ENCODE measurements at regions not wholly inside any gene's neighbourhood (a gene's known extent, or its start where the extent isn't known, plus 50 kb on each side); places are given as distances from the start of the nearest gene placed in this dataset.
"Not testable (repeated sequence)": the region's sequence is repeated elsewhere in the genome, so short reads cannot be mapped to it uniquely, and the experiment has no call there.

GRCh38 chr13:88824218-88824617 lies 1153.0 kb downstream of the SLITRK5 start:
- Histone ChIP-seq H3K36me3 (ENCODE audit: control insufficient read depth, insufficient read depth, low read length) (no peaks in the 10 kb centered on the region), H3K9me3 (ENCODE audit: control insufficient read depth, low read length) (no peaks in the 10 kb centered on the region), H3K27me3 (replicated peaks; ENCODE audit: control insufficient read depth, insufficient read depth, low read length, poor library complexity, severe bottlenecking) (no peaks in the 10 kb centered on the region), H3K4me3 (ENCODE audit: insufficient read depth, low read depth, low read length, poor library complexity, severe bottlenecking) (no peak overlapping the region), H3K27ac (ENCODE audit: insufficient read depth, low read length, poor library complexity, severe bottlenecking) (no peak overlapping the region), H3K4me1 (ENCODE audit: control insufficient read depth, insufficient read depth, low read length, poor library complexity, severe bottlenecking) (no peaks in the 10 kb centered on the region)
- no peak for DNase-seq

- no peaks in the 10 kb centered on the region for H3K27me3 ChIP-seq (replicated peaks; ENCODE audit: control insufficient read depth, insufficient read depth, low read length, poor library complexity, severe bottlenecking)
- no peaks in the 10 kb centered on the region for H3K9me3 ChIP-seq (ENCODE audit: control insufficient read depth, low read length)
- no peaks in the 10 kb centered on the region for H3K4me1 ChIP-seq (ENCODE audit: control insufficient read depth, insufficient read depth, low read length, poor library complexity, severe bottlenecking)
- no peak for DNase-seq
- no peak overlapping the region for H3K27ac ChIP-seq (ENCODE audit: insufficient read depth, low read length, poor library complexity, severe bottlenecking)
- no peaks in the 10 kb centered on the region for H3K36me3 ChIP-seq (ENCODE audit: control insufficient read depth, insufficient read depth, low read length)
- H3K4me3 ChIP-seq (ENCODE audit: insufficient read depth, low read depth, low read length, poor library complexity, severe bottlenecking) = no peak overlapping the region
These were observed 1168.9 kb downstream of the SLITRK5 start for GRCh38 chr13:88840085-88840484.

- H3K36me3 ChIP-seq (ENCODE audit: control insufficient read depth, insufficient read depth, low read length); H3K9me3 ChIP-seq (ENCODE audit: control insufficient read depth, low read length); H3K27me3 ChIP-seq (replicated peaks; ENCODE audit: control insufficient read depth, insufficient read depth, low read length, poor library complexity, severe bottlenecking); DNase-seq; H3K4me3 ChIP-seq (ENCODE audit: insufficient read depth, low read depth, low read length, poor library complexity, severe bottlenecking); H3K4me1 ChIP-seq (ENCODE audit: control insufficient read depth, insufficient read depth, low read length, poor library complexity, severe bottlenecking); H3K27ac ChIP-seq (ENCODE audit: insufficient read depth, low read length, poor library complexity, severe bottlenecking): not testable (repeated sequence)
These were observed 1181.1 kb downstream of the SLITRK5 start for GRCh38 chr13:88852293-88852692.

- H3K4me1 ChIP-seq (ENCODE audit: control insufficient read depth, insufficient read depth, low read length, poor library complexity, severe bottlenecking) = no peaks in the 10 kb centered on the region
- no peaks in the 10 kb centered on the region for H3K27me3 ChIP-seq (replicated peaks; ENCODE audit: control insufficient read depth, insufficient read depth, low read length, poor library complexity, severe bottlenecking)
- H3K9me3 ChIP-seq (ENCODE audit: control insufficient read depth, low read length) = no peaks in the 10 kb centered on the region
- H3K27ac ChIP-seq (ENCODE audit: insufficient read depth, low read length, poor library complexity, severe bottlenecking) = no peak overlapping the region
- no peak overlapping the region for H3K4me3 ChIP-seq (ENCODE audit: insufficient read depth, low read depth, low read length, poor library complexity, severe bottlenecking)
- no peak for DNase-seq
- no peaks in the 10 kb centered on the region for H3K36me3 ChIP-seq (ENCODE audit: control insufficient read depth, insufficient read depth, low read length)
These were observed 1186.1 kb downstream of the SLITRK5 start for GRCh38 chr13:88857256-88857655.

GRCh38 chr13:88862095-88862620 lies 1191.0 kb downstream of the SLITRK5 start:
- H3K9me3 ChIP-seq (ENCODE audit: control insufficient read depth, low read length) = no peaks in the 10 kb centered on the region
- H3K27ac ChIP-seq (ENCODE audit: insufficient read depth, low read length, poor library complexity, severe bottlenecking) = no peak overlapping the region
- no peak overlapping the region for H3K4me3 ChIP-seq (ENCODE audit: insufficient read depth, low read depth, low read length, poor library complexity, severe bottlenecking)
- no peaks in the 10 kb centered on the region for H3K27me3 ChIP-seq (replicated peaks; ENCODE audit: control insufficient read depth, insufficient read depth, low read length, poor library complexity, severe bottlenecking)
- H3K4me1 ChIP-seq (ENCODE audit: control insufficient read depth, insufficient read depth, low read length, poor library complexity, severe bottlenecking) = no peaks in the 10 kb centered on the region
- DNase-seq = no peak
- H3K36me3 ChIP-seq (ENCODE audit: control insufficient read depth, insufficient read depth, low read length) = no peaks in the 10 kb centered on the region

- no peaks in the 10 kb centered on the region for H3K4me1 ChIP-seq (ENCODE audit: control insufficient read depth, insufficient read depth, low read length, poor library complexity, severe bottlenecking)
- no peak for DNase-seq
- H3K4me3 ChIP-seq (ENCODE audit: insufficient read depth, low read depth, low read length, poor library complexity, severe bottlenecking) = no peak overlapping the region
- H3K9me3 ChIP-seq (ENCODE audit: control insufficient read depth, low read length) = no peaks in the 10 kb centered on the region
- no peaks in the 10 kb centered on the region for H3K36me3 ChIP-seq (ENCODE audit: control insufficient read depth, insufficient read depth, low read length)
- no peak overlapping the region for H3K27ac ChIP-seq (ENCODE audit: insufficient read depth, low read length, poor library complexity, severe bottlenecking)
- H3K27me3 ChIP-seq (replicated peaks; ENCODE audit: control insufficient read depth, insufficient read depth, low read length, poor library complexity, severe bottlenecking) = no peaks in the 10 kb centered on the region
These were observed 1191.9 kb downstream of the SLITRK5 start for GRCh38 chr13:88863116-88863515.

- H3K27ac ChIP-seq (ENCODE audit: insufficient read depth, low read length, poor library complexity, severe bottlenecking) = no peak overlapping the region
These were observed 1195.0 kb downstream of the SLITRK5 start for GRCh38 chr13:88866195-88866594.

GRCh38 chr13:88883741-88884140 lies 1212.6 kb downstream of the SLITRK5 start:
- Histone ChIP-seq H3K27me3 (replicated peaks; ENCODE audit: control insufficient read depth, insufficient read depth, low read length, poor library complexity, severe bottlenecking) (no peaks in the 10 kb centered on the region), H3K4me1 (ENCODE audit: control insufficient read depth, insufficient read depth, low read length, poor library complexity, severe bottlenecking) (no peaks in the 10 kb centered on the region), H3K4me3 (ENCODE audit: insufficient read depth, low read depth, low read length, poor library complexity, severe bottlenecking) (no peak overlapping the region), H3K27ac (ENCODE audit: insufficient read depth, low read length, poor library complexity, severe bottlenecking) (no peak overlapping the region), H3K36me3 (ENCODE audit: control insufficient read depth, insufficient read depth, low read length) (no peaks in the 10 kb centered on the region), H3K9me3 (ENCODE audit: control insufficient read depth, low read length) (no peaks in the 10 kb centered on the region)
- no peak for DNase-seq

More at GRCh38 chr13:88866195-88866594, 1195.0 kb downstream of the SLITRK5 start:
- no peaks in the 10 kb centered on the region for H3K27me3 ChIP-seq (replicated peaks; ENCODE audit: control insufficient read depth, insufficient read depth, low read length, poor library complexity, severe bottlenecking)
- no peaks in the 10 kb centered on the region for H3K9me3 ChIP-seq (ENCODE audit: control insufficient read depth, low read length)
- H3K4me3 ChIP-seq (ENCODE audit: insufficient read depth, low read depth, low read length, poor library complexity, severe bottlenecking) = no peak overlapping the region
- no peaks in the 10 kb centered on the region for H3K4me1 ChIP-seq (ENCODE audit: control insufficient read depth, insufficient read depth, low read length, poor library complexity, severe bottlenecking)
- H3K36me3 ChIP-seq (ENCODE audit: control insufficient read depth, insufficient read depth, low read length) = no peaks in the 10 kb centered on the region
- no peak for DNase-seq

GRCh38 chr13:88887045-88887662 lies 1216.0 kb downstream of the SLITRK5 start:
- H3K36me3 ChIP-seq (ENCODE audit: control insufficient read depth, insufficient read depth, low read length) = no peaks in the 10 kb centered on the region
- no peak overlapping the region for H3K4me3 ChIP-seq (ENCODE audit: insufficient read depth, low read depth, low read length, poor library complexity, severe bottlenecking)
- DNase-seq = no peak
- no peak overlapping the region for H3K27ac ChIP-seq (ENCODE audit: insufficient read depth, low read length, poor library complexity, severe bottlenecking)
- no peaks in the 10 kb centered on the region for H3K9me3 ChIP-seq (ENCODE audit: control insufficient read depth, low read length)
- H3K27me3 ChIP-seq (replicated peaks; ENCODE audit: control insufficient read depth, insufficient read depth, low read length, poor library complexity, severe bottlenecking) = no peaks in the 10 kb centered on the region
- no peaks in the 10 kb centered on the region for H3K4me1 ChIP-seq (ENCODE audit: control insufficient read depth, insufficient read depth, low read length, poor library complexity, severe bottlenecking)

GRCh38 chr13:88895261-88895941 lies 1224.2 kb downstream of the SLITRK5 start:
- Histone ChIP-seq H3K27ac (ENCODE audit: insufficient read depth, low read length, poor library complexity, severe bottlenecking) (no peak overlapping the region), H3K4me3 (ENCODE audit: insufficient read depth, low read depth, low read length, poor library complexity, severe bottlenecking) (no peak overlapping the region), H3K27me3 (replicated peaks; ENCODE audit: control insufficient read depth, insufficient read depth, low read length, poor library complexity, severe bottlenecking) (no peaks in the 10 kb centered on the region), H3K36me3 (ENCODE audit: control insufficient read depth, insufficient read depth, low read length) (no peaks in the 10 kb centered on the region), H3K4me1 (ENCODE audit: control insufficient read depth, insufficient read depth, low read length, poor library complexity, severe bottlenecking) (no peaks in the 10 kb centered on the region), H3K9me3 (ENCODE audit: control insufficient read depth, low read length) (no peaks in the 10 kb centered on the region)
- DNase-seq = no peak

All from effector memory CD4-positive, alpha-beta T cell (primary cell).